Common myeloid progenitor, CD34-positive (primary cell): ENCODE measurements at regions not wholly inside any gene's neighbourhood (a gene's known extent, or its start where the extent isn't known, plus 50 kb on each side); places are given as distances from the start of the nearest gene placed in this dataset.

Experiments used
- CTCF ChIA-PET: fragments of 350-600 bp; sonication (Branson Sonifier 250); formaldehyde crosslinking; loops from one replicate; lab custom pipeline; 2021; ENCODE audit warnings: antibody characterized with exemption; lab: Charles Lee
- POLR2A ChIA-PET: fragments of 350-600 bp; sonication (Branson Sonifier 250); formaldehyde crosslinking; loops from one replicate; lab custom pipeline; 2021; ENCODE audit warnings: antibody characterized with exemption; lab: Charles Lee
- DNase-seq, 3 donors: peaks; one replicate each; pipeline versions ENCODE4 v3.0.0 to v3.0.0-alpha.2; 2013
- H3K27ac ChIP-seq, 2 experiments: 1 replicate in 1 of 2; 2 replicates in 1 of 2; pipeline ENCODE4 v1.7.0; 2013; ENCODE audit warnings: inconsistent platforms in 2 of 2, low read length in 2 of 2, mild to moderate bottlenecking in 2 of 2, low read depth in 1 of 2, moderate library complexity in 1 of 2; ENCODE audit not compliant: severe bottlenecking in 2 of 2, insufficient read depth in 1 of 2, poor library complexity in 1 of 2
- H3K27me3 ChIP-seq, 5 experiments: replicated peaks in 2 of 5; 1 replicate in 3 of 5; 2 replicates in 2 of 5; pipeline versions ENCODE4 v1.6.1 to v1.7.0; 2013; ENCODE audit warnings: low read length in 4 of 5, mild to moderate bottlenecking in 2 of 5, moderate library complexity in 2 of 5, inconsistent platforms in 1 of 5; ENCODE audit not compliant: insufficient read depth in 5 of 5, control insufficient read depth in 4 of 5
- H3K36me3 ChIP-seq, 4 experiments: 1 replicate in 2 of 4; 2 replicates in 2 of 4; pipeline versions ENCODE4 v1.6.1 to v1.7.0; 2013; ENCODE audit warnings: low read length in 3 of 4, control low read depth in 1 of 4, mild to moderate bottlenecking in 1 of 4; ENCODE audit not compliant: control insufficient read depth in 4 of 4, insufficient read depth in 4 of 4
- H3K4me1 ChIP-seq, 4 experiments: 1 replicate in 3 of 4; 2 replicates in 1 of 4; pipeline versions ENCODE4 v1.6.1 to v1.7.1; 2013; ENCODE audit warnings: low read length in 3 of 4, mild to moderate bottlenecking in 3 of 4, control low read depth in 1 of 4, inconsistent platforms in 1 of 4, moderate library complexity in 1 of 4; ENCODE audit not compliant: control insufficient read depth in 4 of 4, insufficient read depth in 4 of 4; ENCODE audit errors: control extremely low read depth in 1 of 4
- H3K4me3 ChIP-seq, 7 experiments: 1 replicate in 4 of 7; 2 replicates in 3 of 7; pipeline versions ENCODE4 v1.5.1 to v1.7.0; 2013; ENCODE audit warnings: mild to moderate bottlenecking in 7 of 7, low read length in 6 of 7, moderate library complexity in 6 of 7, inconsistent platforms in 2 of 7, low read depth in 2 of 7, control low read depth in 1 of 7; ENCODE audit not compliant: insufficient read depth in 4 of 7, control insufficient read depth in 1 of 7; ENCODE audit errors: extremely low read depth in 1 of 7
- H3K9me3 ChIP-seq, 5 experiments: 1 replicate in 4 of 5; 2 replicates in 1 of 5; pipeline versions ENCODE4 v1.6.1 to v1.7.1; 2013; ENCODE audit warnings: low read length in 4 of 5, mild to moderate bottlenecking in 2 of 5, inconsistent platforms in 1 of 5, low read depth in 1 of 5, moderate library complexity in 1 of 5; ENCODE audit not compliant: control insufficient read depth in 4 of 5, insufficient read depth in 2 of 5; ENCODE audit errors: control extremely low read depth in 1 of 5
- WGBS: methylation state at CpG from one replicate; pipeline ENCODE4 v1.1.5; 2013; ENCODE audit not compliant: insufficient coverage; 5-methylcytosine and 5-hydroxymethylcytosine counted together

- Histone ChIP-seq H3K27ac (no peak overlapping the region), H3K9me3 (no peaks in the 10 kb centered on the region), H3K36me3 (no peaks in the 10 kb centered on the region), H3K4me1 (peaks cover 0 to 4% (median 2%) of the 10 kb centered on the region in 4 experiments), H3K4me3 (no peak overlapping the region), H3K27me3 (peaks cover 0 to 16% (median 0%) of the 10 kb centered on the region in 5 experiments)
- POLR2A ChIA-PET, result no interaction called here
- 100% methylated on average over 1 of the region's 3 CpGs for WGBS
- CTCF ChIA-PET, result interaction anchor here (2.4 kb wide), 1 partner anchor 19 kb away, joined by 6 read pairs; no protein-coding TSS in a partner anchor
- DNase-seq, result no peak
These were observed 221.6 kb downstream of the TBC1D2B start for GRCh38 chr15:77855871-77856270.

- Histone ChIP-seq H3K4me3 (no peak overlapping the region), H3K36me3 (no peaks in the 10 kb centered on the region), H3K9me3 (peaks cover 0 to 6% (median 3%) of the 10 kb centered on the region in 5 experiments), H3K27me3 (peaks cover 0 to 16% (median 0%) of the 10 kb centered on the region in 5 experiments), H3K27ac (no peak overlapping the region), H3K4me1 (peaks cover 0 to 4% (median 2%) of the 10 kb centered on the region in 4 experiments)
- POLR2A ChIA-PET, result no interaction called here
- no peak for DNase-seq
- CTCF ChIA-PET, result interaction anchor here (0.9 to 2.4 kb wide), 2 partner anchors 12 to 20 kb away, joined by 3 to 6 read pairs; no protein-coding TSS in a partner anchor
These were observed 222.3 kb upstream of the LINGO1 start for GRCh38 chr15:77854980-77855379.

- 95% methylated on average over 4 of the region's 6 CpGs for WGBS
These were observed 221.2 kb upstream of the LINGO1 start for GRCh38 chr15:77853910-77854309.

GRCh38 chr15:77853008-77853328, 220.3 kb upstream of the LINGO1 start:
- peaks cover 0 to 16% (median 2%) of the 10 kb centered on the region in 5 experiments for H3K27me3 ChIP-seq
- H3K36me3 ChIP-seq, result no peaks in the 10 kb centered on the region
- WGBS, result 91% methylated on average over 6 of the region's 7 CpGs
- peaks cover 0 to 8% (median 4%) of the 10 kb centered on the region in 5 experiments for H3K9me3 ChIP-seq
- no peak overlapping the region for H3K27ac ChIP-seq
- no peaks in the 10 kb centered on the region for H3K4me1 ChIP-seq
- CTCF ChIA-PET, result interaction anchor here (1.1 kb wide), 1 partner anchor 15 kb away, joined by 4 read pairs; no protein-coding TSS in a partner anchor
- no peak overlapping the region for H3K4me3 ChIP-seq
- POLR2A ChIA-PET, result no interaction called here
- no peak for DNase-seq

More at GRCh38 chr15:77853910-77854309, 221.2 kb upstream of the LINGO1 start:
- Histone ChIP-seq H3K4me1 (peaks cover 0 to 4% (median 1%) of the 10 kb centered on the region in 4 experiments), H3K36me3 (no peaks in the 10 kb centered on the region), H3K27me3 (peaks cover 0 to 16% (median 0%) of the 10 kb centered on the region in 5 experiments), H3K4me3 (no peak overlapping the region), H3K27ac (no peak overlapping the region), H3K9me3 (peaks cover 0 to 8% (median 4%) of the 10 kb centered on the region in 5 experiments)
- ChIA-PET POLR2A (no interaction called here), CTCF (interaction anchor here (1.1 kb wide), 1 partner anchor 16 kb away, joined by 4 read pairs; no protein-coding TSS in a partner anchor)
- no peak for DNase-seq

GRCh38 chr15:77852241-77853007, 219.7 kb upstream of the LINGO1 start:
- no peak overlapping the region for H3K27ac ChIP-seq
- peaks cover 0 to 8% (median 4%) of the 10 kb centered on the region in 5 experiments for H3K9me3 ChIP-seq
- POLR2A ChIA-PET, result no interaction called here
- no peaks in the 10 kb centered on the region for H3K4me1 ChIP-seq
- no peak overlapping the region for H3K4me3 ChIP-seq
- peaks cover 0 to 16% (median 2%) of the 10 kb centered on the region in 5 experiments for H3K27me3 ChIP-seq
- DNase-seq, result no peak
- CTCF ChIA-PET, result interaction anchor here (1.1 kb wide), 1 partner anchor 14 kb away, joined by 4 read pairs; no protein-coding TSS in a partner anchor
- H3K36me3 ChIP-seq, result no peaks in the 10 kb centered on the region
- 73% methylated on average over 22 of the region's 23 CpGs for WGBS

GRCh38 chr15:77851691-77852090, 219.0 kb upstream of the LINGO1 start:
- CTCF ChIA-PET, result no interaction called here
- Histone ChIP-seq H3K9me3 (peaks cover 0 to 8% (median 4%) of the 10 kb centered on the region in 5 experiments), H3K27me3 (peaks cover 0 to 16% (median 4%) of the 10 kb centered on the region in 5 experiments), H3K4me1 (no peaks in the 10 kb centered on the region), H3K4me3 (no peak overlapping the region), H3K27ac (no peak overlapping the region), H3K36me3 (no peaks in the 10 kb centered on the region)
- DNase-seq, result no peak
- WGBS, result 95% methylated on average over 6 of the region's 6 CpGs
- POLR2A ChIA-PET, result no interaction called here

GRCh38 chr15:77851086-77851485, 218.4 kb upstream of the LINGO1 start:
- Histone ChIP-seq H3K27ac (no peak overlapping the region), H3K36me3 (no peaks in the 10 kb centered on the region), H3K4me1 (no peaks in the 10 kb centered on the region), H3K27me3 (peaks cover 0 to 16% (median 4%) of the 10 kb centered on the region in 5 experiments), H3K4me3 (no peak overlapping the region), H3K9me3 (peaks cover 0 to 8% (median 4%) of the 10 kb centered on the region in 5 experiments)
- 77% methylated on average over 7 of the region's 7 CpGs for WGBS
- CTCF ChIA-PET, result no interaction called here
- POLR2A ChIA-PET, result no interaction called here
- DNase-seq, result no peak
